ENCODE measurements at regions not wholly inside any gene's neighbourhood (a gene's known extent, or its start where the extent isn't known, plus 50 kb on each side); places are given as distances from the start of the nearest gene placed in this dataset.
A peak's percentile ranks its signal among the peaks of the same experiment; 100 is the strongest.
"Not testable (repeated sequence)": the region's sequence is repeated elsewhere in the genome, so short reads cannot be mapped to it uniquely, and the experiment has no call there.

DNA sequence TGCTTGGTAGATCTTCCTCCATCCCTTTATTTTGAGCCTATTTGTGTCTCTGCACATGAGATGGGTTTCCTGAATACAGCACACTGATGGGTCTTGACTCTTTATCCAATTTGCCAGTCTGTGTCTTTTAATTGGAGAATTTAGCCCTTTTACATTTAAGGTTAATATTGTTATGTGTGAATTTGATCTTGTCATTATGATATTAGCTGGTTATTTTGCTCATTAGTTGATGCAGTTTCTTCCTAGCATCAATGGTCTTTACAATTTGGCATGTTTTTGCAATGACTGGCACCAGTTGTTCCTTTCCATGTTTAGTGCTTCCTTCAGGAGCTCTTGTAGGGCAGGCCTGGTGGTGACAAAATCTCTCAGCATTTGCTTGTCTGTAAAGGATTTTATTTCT is 72.4 kb downstream of the HNRNPD start:
- H3K4me1 ChIP-seq; H3K27ac ChIP-seq; H3K36me3 ChIP-seq; H3K27me3 ChIP-seq (replicated peaks in 1 of 7); DNase-seq; intact Hi-C loops (cut with DNase I; ENCODE audit: low total_unique reads); H3K4me3 ChIP-seq: not testable (repeated sequence)
- peaks cover 0 to 11% (median 0%) of the 10 kb centered on the region in 8 donors for H3K9me3 ChIP-seq

DNA sequence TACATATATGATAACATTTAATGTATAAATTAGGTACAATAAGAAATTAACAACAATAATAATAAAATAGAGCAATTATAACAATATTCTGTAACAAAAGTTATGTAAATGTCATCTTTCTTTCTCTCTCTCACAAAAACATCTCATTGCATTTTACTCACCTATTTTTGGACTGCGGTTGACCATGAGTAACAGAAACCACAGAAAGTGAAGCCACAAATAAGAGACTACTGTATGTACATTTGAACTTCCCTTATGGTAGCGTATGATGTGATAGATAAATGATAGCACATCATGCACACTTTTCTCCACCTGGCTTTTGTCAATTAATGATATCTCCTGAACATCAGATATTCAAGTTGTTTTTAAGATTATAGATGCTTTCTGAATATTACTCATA is 80.5 kb downstream of the HNRNPD start:
- no peak overlapping the region for H3K27ac ChIP-seq
- 23 to 43% (median 32%) methylated on average over 2 of the region's 2 CpGs for WGBS, 5 donors
- no peak for DNase-seq
- H3K36me3 ChIP-seq: no peaks in the 10 kb centered on the region
- H3K9me3 ChIP-seq: no peaks in the 10 kb centered on the region
- H3K27me3 ChIP-seq (replicated peaks in 1 of 7): no peaks in the 10 kb centered on the region
- no peak overlapping the region for H3K4me3 ChIP-seq
- intact Hi-C loops (cut with DNase I; ENCODE audit: low total_unique reads): no loop called here
- H3K4me1 ChIP-seq: peaks cover 8 to 26% (median 18%) of the 10 kb centered on the region in 6 donors
- TF ChIP-seq POLR2A (IDR thresholded peaks at IDR 0.05) (no peak), POLR2AphosphoS5 (IDR thresholded peaks at IDR 0.05) (no peak)
- TF ChIP-seq, protein P1, sequence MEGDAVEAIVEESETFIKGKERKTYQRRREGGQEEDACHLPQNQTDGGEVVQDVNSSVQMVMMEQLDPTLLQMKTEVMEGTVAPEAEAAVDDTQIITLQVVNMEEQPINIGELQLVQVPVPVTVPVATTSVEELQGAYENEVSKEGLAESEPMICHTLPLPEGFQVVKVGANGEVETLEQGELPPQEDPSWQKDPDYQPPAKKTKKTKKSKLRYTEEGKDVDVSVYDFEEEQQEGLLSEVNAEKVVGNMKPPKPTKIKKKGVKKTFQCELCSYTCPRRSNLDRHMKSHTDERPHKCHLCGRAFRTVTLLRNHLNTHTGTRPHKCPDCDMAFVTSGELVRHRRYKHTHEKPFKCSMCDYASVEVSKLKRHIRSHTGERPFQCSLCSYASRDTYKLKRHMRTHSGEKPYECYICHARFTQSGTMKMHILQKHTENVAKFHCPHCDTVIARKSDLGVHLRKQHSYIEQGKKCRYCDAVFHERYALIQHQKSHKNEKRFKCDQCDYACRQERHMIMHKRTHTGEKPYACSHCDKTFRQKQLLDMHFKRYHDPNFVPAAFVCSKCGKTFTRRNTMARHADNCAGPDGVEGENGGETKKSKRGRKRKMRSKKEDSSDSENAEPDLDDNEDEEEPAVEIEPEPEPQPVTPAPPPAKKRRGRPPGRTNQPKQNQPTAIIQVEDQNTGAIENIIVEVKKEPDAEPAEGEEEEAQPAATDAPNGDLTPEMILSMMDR (IDR thresholded peaks at IDR 0.05 in 8 of 11, conservative IDR thresholded peaks at IDR 0.05 in 3 of 11): no peak

DNA sequence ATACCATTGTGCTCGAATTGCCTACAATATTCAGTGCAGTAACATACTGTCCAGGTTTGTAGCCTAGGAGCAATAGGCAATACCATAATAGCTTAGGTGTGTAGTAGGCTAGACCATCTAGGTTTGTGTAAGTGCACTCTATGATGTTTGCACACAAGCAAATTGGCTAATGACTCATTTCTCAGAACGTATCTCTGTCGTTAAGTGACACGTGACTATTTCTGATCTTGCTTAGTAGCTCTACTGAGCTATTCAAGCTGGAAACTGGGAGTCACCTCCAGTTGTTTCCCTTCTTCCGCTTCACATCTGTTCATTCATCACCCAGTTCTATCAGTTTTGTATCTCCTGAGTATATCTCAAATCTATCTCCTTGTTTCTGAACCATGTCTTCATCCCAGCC is 86.1 kb downstream of the HNRNPD start:
- no peak for DNase-seq
- TF ChIP-seq POLR2AphosphoS5 (IDR thresholded peaks at IDR 0.05) (no peak), POLR2A (IDR thresholded peaks at IDR 0.05) (no peak)
- TF ChIP-seq, protein P1 (IDR thresholded peaks at IDR 0.05 in 8 of 11, conservative IDR thresholded peaks at IDR 0.05 in 3 of 11): no peak
- 58 to 80% (median 72%) methylated on average over 5 of the region's 5 CpGs for WGBS, 5 donors
- H3K27ac ChIP-seq: no peak overlapping the region
- no peaks in the 10 kb centered on the region for H3K27me3 ChIP-seq (replicated peaks in 1 of 7)
- H3K36me3 ChIP-seq: no peaks in the 10 kb centered on the region
- no peak overlapping the region for H3K4me3 ChIP-seq
- intact Hi-C loops (cut with DNase I; ENCODE audit: low total_unique reads): no loop called here
- peaks cover 2 to 26% (median 13%) of the 10 kb centered on the region in 6 donors for H3K4me1 ChIP-seq
- no peaks in the 10 kb centered on the region for H3K9me3 ChIP-seq

DNA sequence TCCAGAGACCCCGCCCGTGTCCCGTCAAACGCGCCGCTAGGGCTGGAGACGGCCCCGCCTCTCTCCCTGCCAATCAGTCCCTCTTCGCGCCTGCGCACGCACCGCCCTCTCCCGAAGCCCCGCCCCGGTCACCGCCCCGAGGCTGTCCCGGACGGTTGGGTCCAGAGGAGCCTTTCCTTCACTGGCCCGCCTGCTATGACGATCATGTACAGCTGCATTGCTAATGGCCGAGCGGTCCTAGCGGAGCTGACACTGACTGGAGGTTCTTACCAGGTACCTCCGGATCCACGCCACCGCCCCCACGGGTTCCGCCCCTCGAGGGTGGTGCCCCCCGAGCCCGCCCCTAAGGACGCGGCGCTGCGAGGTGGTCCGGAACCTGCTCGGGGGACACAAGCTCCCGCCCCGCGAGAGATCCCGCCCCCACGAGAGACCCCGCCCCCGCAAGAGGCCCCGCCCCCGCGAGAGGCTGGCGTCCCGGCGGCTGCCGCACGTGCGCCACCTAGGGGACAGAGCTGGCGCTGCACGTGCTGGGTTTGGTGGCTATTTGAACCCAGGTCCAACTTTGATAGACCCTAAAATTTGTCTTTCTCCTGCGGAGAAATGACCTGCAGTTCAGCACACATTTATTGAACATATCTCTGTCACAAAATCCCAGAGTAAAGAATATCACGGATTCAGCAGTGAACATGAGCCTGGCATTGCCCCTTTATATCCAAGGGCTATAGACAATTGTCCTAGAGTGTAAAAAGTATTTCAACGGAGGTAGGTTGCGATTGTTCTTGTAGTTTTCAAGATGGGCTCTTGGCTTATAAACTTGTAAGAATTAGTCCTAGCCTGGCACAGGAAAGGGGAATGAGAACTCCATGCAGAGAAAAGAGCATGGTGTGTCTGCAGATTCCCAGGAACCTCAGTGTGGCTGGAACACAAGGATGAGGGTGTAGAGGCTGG is 88.7 kb downstream of the HNRNPD start:
- TF ChIP-seq POLR2AphosphoS5 (IDR thresholded peaks at IDR 0.05) (peak; percentile 58 to 83 (median 76)), POLR2A (IDR thresholded peaks at IDR 0.05) (no peak)
- TF ChIP-seq, protein P1 (IDR thresholded peaks at IDR 0.05 in 8 of 11, conservative IDR thresholded peaks at IDR 0.05 in 3 of 11): peak; percentile 72 to 99 (median 94)
- H3K27me3 ChIP-seq (replicated peaks in 1 of 7): no peaks in the 10 kb centered on the region
- intact Hi-C loops (cut with DNase I; ENCODE audit: low total_unique reads): no loop called here
- peaks cover 2 to 19% (median 9%) of the 10 kb centered on the region in 6 donors for H3K4me1 ChIP-seq
- peak overlapping the region; percentile 12 to 67 (median 34) for H3K4me3 ChIP-seq
- H3K27ac ChIP-seq: peak overlapping the region in 7 of 8 donors; percentile 61 to 85 (median 79)
- no peaks in the 10 kb centered on the region for H3K36me3 ChIP-seq
- no peaks in the 10 kb centered on the region for H3K9me3 ChIP-seq
- peak; percentile 100 for DNase-seq
- 3 to 10% (median 3%) methylated on average over 26 to 61 of the region's 61 CpGs for WGBS, 5 donors

Data from spleen (tissue), 11 donors.